ENCODE measurements at regions not wholly inside any gene's neighbourhood (a gene's known extent, or its start where the extent isn't known, plus 50 kb on each side); places are given as distances from the start of the nearest gene placed in this dataset.

- no peaks in the 10 kb centered on the region for H3K36me3 ChIP-seq (ENCODE audit: control insufficient read depth, insufficient read depth, low read length)
- peaks cover 7% of the 10 kb centered on the region for H3K4me1 Mint-ChIP-seq (ENCODE audit: low read depth, unreplicated experiment)
- BruUV-seq (replicated peaks) = no TSS peak
- TF ChIP-seq, protein P1, sequence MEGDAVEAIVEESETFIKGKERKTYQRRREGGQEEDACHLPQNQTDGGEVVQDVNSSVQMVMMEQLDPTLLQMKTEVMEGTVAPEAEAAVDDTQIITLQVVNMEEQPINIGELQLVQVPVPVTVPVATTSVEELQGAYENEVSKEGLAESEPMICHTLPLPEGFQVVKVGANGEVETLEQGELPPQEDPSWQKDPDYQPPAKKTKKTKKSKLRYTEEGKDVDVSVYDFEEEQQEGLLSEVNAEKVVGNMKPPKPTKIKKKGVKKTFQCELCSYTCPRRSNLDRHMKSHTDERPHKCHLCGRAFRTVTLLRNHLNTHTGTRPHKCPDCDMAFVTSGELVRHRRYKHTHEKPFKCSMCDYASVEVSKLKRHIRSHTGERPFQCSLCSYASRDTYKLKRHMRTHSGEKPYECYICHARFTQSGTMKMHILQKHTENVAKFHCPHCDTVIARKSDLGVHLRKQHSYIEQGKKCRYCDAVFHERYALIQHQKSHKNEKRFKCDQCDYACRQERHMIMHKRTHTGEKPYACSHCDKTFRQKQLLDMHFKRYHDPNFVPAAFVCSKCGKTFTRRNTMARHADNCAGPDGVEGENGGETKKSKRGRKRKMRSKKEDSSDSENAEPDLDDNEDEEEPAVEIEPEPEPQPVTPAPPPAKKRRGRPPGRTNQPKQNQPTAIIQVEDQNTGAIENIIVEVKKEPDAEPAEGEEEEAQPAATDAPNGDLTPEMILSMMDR (IDR thresholded peaks at IDR 0.05; ENCODE audit: insufficient read depth in 1 of 2, low read depth in 1 of 2, low read length in 1 of 2, severe bottlenecking in 1 of 2, unreplicated experiment in 1 of 2) = no peak
- DNase-seq = no peak
- no peaks in the 10 kb centered on the region for H3K27me3 Mint-ChIP-seq (ENCODE audit: insufficient read depth, unreplicated experiment)
- H3K36me3 Mint-ChIP-seq (ENCODE audit: insufficient read depth, unreplicated experiment) = no peaks in the 10 kb centered on the region
- H3K4me1 ChIP-seq = no peaks in the 10 kb centered on the region
- no peak overlapping the region for H3K4me3 ChIP-seq (ENCODE audit: low read depth, low read length)
- H3K27me3 ChIP-seq (replicated peaks; ENCODE audit: control insufficient read depth, insufficient read depth, low read length) = no peaks in the 10 kb centered on the region
- ChIA-PET POLR2A (no interaction called here), CTCF (no interaction called here)
- H3K9me3 Mint-ChIP-seq (ENCODE audit: unreplicated experiment) = peaks cover 28% of the 10 kb centered on the region
- intact Hi-C loops (cut with micrococcal nuclease; ENCODE audit: unreplicated experiment) = no loop called here
- no peak overlapping the region for H3K27ac Mint-ChIP-seq (ENCODE audit: unreplicated experiment)
- H3K9me3 ChIP-seq = no peaks in the 10 kb centered on the region
- no peak overlapping the region for H3K4me3 Mint-ChIP-seq (ENCODE audit: unreplicated experiment)
Measured at GRCh38 chr10:80737209-80737608, 199.5 kb downstream of the SH2D4B start.

- intact Hi-C loops (cut with micrococcal nuclease; ENCODE audit: unreplicated experiment) = no loop called here
- no peaks in the 10 kb centered on the region for H3K27me3 ChIP-seq (replicated peaks; ENCODE audit: control insufficient read depth, insufficient read depth, low read length)
- no peaks in the 10 kb centered on the region for H3K4me1 ChIP-seq
- TF ChIP-seq, protein P1 (IDR thresholded peaks at IDR 0.05; ENCODE audit: insufficient read depth in 1 of 2, low read depth in 1 of 2, low read length in 1 of 2, severe bottlenecking in 1 of 2, unreplicated experiment in 1 of 2) = no peak
- H3K27ac Mint-ChIP-seq (ENCODE audit: unreplicated experiment) = no peak overlapping the region
- no TSS peak for BruUV-seq (replicated peaks)
- no peaks in the 10 kb centered on the region for H3K9me3 ChIP-seq
- peaks cover 2% of the 10 kb centered on the region for H3K27me3 Mint-ChIP-seq (ENCODE audit: insufficient read depth, unreplicated experiment)
- no peak for DNase-seq
- H3K36me3 ChIP-seq (ENCODE audit: control insufficient read depth, insufficient read depth, low read length) = no peaks in the 10 kb centered on the region
- ChIA-PET CTCF (no interaction called here), POLR2A (no interaction called here)
- H3K4me1 Mint-ChIP-seq (ENCODE audit: low read depth, unreplicated experiment) = peaks cover 7% of the 10 kb centered on the region
- peaks cover 28% of the 10 kb centered on the region for H3K9me3 Mint-ChIP-seq (ENCODE audit: unreplicated experiment)
- H3K4me3 ChIP-seq (ENCODE audit: low read depth, low read length) = no peak overlapping the region
- no peak overlapping the region for H3K4me3 Mint-ChIP-seq (ENCODE audit: unreplicated experiment)
- H3K36me3 Mint-ChIP-seq (ENCODE audit: insufficient read depth, unreplicated experiment) = no peaks in the 10 kb centered on the region
Measured at GRCh38 chr10:80739328-80739727, 201.6 kb downstream of the SH2D4B start.

DNA sequence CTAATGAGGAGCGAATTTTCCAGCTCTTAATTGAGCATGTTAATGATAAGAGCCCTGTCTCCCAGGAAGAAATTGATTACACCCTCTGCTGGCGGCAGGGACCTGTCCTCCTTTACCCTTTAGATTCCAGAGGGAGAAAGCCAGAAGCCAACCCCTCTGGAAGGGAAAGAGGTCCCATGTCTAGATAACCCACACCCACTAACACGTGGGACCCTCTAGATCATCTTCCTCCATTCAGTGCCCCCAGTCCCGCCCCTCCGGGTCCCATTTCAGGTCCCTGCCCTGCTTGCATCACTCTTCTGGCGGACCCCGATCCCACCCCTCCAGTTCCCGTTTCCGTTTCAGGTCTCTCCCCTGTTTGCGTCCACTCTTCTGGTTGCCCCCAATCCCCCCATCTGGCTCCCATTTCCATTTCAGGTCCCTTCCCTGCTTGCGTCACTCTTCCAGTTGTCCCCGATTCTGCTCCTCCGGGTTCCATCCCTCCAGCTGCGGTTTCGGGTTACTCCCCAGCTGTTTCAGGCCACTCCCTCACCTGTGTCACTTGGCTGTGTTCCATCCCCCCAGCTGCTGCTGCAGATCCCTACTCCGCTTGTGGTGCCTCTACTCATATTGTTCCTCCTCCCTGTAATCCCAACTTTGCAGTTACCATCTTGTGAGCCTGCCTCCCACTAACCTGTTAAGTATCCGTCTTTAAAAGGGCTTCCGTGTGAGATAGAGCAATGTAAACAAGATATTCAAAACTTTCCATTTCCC lies 202.4 kb downstream of the SH2D4B start:
- H3K4me3 ChIP-seq (ENCODE audit: low read depth, low read length) = no peak overlapping the region
- BruUV-seq (replicated peaks) = no TSS peak
- ChIA-PET POLR2A (no interaction called here), CTCF (no interaction called here)
- DNase-seq = no peak
- no peaks in the 10 kb centered on the region for H3K36me3 ChIP-seq (ENCODE audit: control insufficient read depth, insufficient read depth, low read length)
- peaks cover 2% of the 10 kb centered on the region for H3K27me3 Mint-ChIP-seq (ENCODE audit: insufficient read depth, unreplicated experiment)
- H3K36me3 Mint-ChIP-seq (ENCODE audit: insufficient read depth, unreplicated experiment) = no peaks in the 10 kb centered on the region
- peaks cover 7% of the 10 kb centered on the region for H3K4me1 Mint-ChIP-seq (ENCODE audit: low read depth, unreplicated experiment)
- TF ChIP-seq, protein P1 (IDR thresholded peaks at IDR 0.05; ENCODE audit: insufficient read depth in 1 of 2, low read depth in 1 of 2, low read length in 1 of 2, severe bottlenecking in 1 of 2, unreplicated experiment in 1 of 2) = no peak
- intact Hi-C loops (cut with micrococcal nuclease; ENCODE audit: unreplicated experiment) = no loop called here
- H3K9me3 ChIP-seq = no peaks in the 10 kb centered on the region
- H3K27ac Mint-ChIP-seq (ENCODE audit: unreplicated experiment) = no peak overlapping the region
- H3K4me3 Mint-ChIP-seq (ENCODE audit: unreplicated experiment) = no peak overlapping the region
- no peaks in the 10 kb centered on the region for H3K27me3 ChIP-seq (replicated peaks; ENCODE audit: control insufficient read depth, insufficient read depth, low read length)
- H3K9me3 Mint-ChIP-seq (ENCODE audit: unreplicated experiment) = peaks cover 28% of the 10 kb centered on the region
- no peaks in the 10 kb centered on the region for H3K4me1 ChIP-seq
